ENCODE measurements at regions not wholly inside any gene's neighbourhood (a gene's known extent, or its start where the extent isn't known, plus 50 kb on each side); places are given as distances from the start of the nearest gene placed in this dataset.

GRCh38 chr6:137750297-137750696 lies 116.8 kb upstream of the TNFAIP3 start:
- Mint-ChIP-seq H3K9me3 (no peaks in the 10 kb centered on the region), H3K4me3 (no peak overlapping the region), H3K4me1 (peaks cover 0 to 13% (median 7%) of the 10 kb centered on the region in 4 donors), H3K27ac (no peak overlapping the region), H3K27me3 (peaks cover 6% of the 10 kb centered on the region), H3K36me3 (no peaks in the 10 kb centered on the region)
- DNase-seq, result no peak
- no peaks in the 10 kb centered on the region for H3K27me3 ChIP-seq (ENCODE audit: control insufficient read depth, insufficient read depth, low read length)
- H3K9me3 ChIP-seq (ENCODE audit: control insufficient read depth in 2 of 2, low read length in 2 of 2), result no peaks in the 10 kb centered on the region
- no peaks in the 10 kb centered on the region for H3K36me3 ChIP-seq (ENCODE audit: control insufficient read depth, insufficient read depth, low read length)
- H3K4me3 ChIP-seq (ENCODE audit: low read depth, low read length), result no peak overlapping the region
- peaks cover 7% of the 10 kb centered on the region for H3K4me1 ChIP-seq (ENCODE audit: control insufficient read depth, insufficient read depth, low read length, poor library complexity, severe bottlenecking)
- no peak for ATAC-seq (ENCODE audit: low read depth in 2 of 2)
- H3K27ac ChIP-seq (ENCODE audit: insufficient read depth, low read length, poor library complexity, severe bottlenecking), result no peak overlapping the region

- Mint-ChIP-seq H3K4me1 (peaks cover 0 to 13% (median 10%) of the 10 kb centered on the region in 4 donors), H3K27me3 (peaks cover 10% of the 10 kb centered on the region), H3K36me3 (no peaks in the 10 kb centered on the region), H3K4me3 (no peak overlapping the region), H3K27ac (no peak overlapping the region), H3K9me3 (no peaks in the 10 kb centered on the region)
- Histone ChIP-seq H3K27ac (ENCODE audit: insufficient read depth, low read length, poor library complexity, severe bottlenecking) (no peak overlapping the region), H3K4me1 (ENCODE audit: control insufficient read depth, insufficient read depth, low read length, poor library complexity, severe bottlenecking) (peaks cover 7% of the 10 kb centered on the region), H3K4me3 (ENCODE audit: low read depth, low read length) (no peak overlapping the region), H3K27me3 (ENCODE audit: control insufficient read depth, insufficient read depth, low read length) (no peaks in the 10 kb centered on the region), H3K9me3 (ENCODE audit: control insufficient read depth in 2 of 2, low read length in 2 of 2) (no peaks in the 10 kb centered on the region), H3K36me3 (ENCODE audit: control insufficient read depth, insufficient read depth, low read length) (no peaks in the 10 kb centered on the region)
- no peak for DNase-seq
- ATAC-seq (ENCODE audit: low read depth in 2 of 2), result no peak
Measured at GRCh38 chr6:137751768-137752560, 115.1 kb upstream of the TNFAIP3 start.

GRCh38 chr6:137754366-137754765 lies 112.7 kb upstream of the TNFAIP3 start:
- Histone ChIP-seq H3K9me3 (ENCODE audit: control insufficient read depth in 2 of 2, low read length in 2 of 2) (no peaks in the 10 kb centered on the region), H3K27me3 (ENCODE audit: control insufficient read depth, insufficient read depth, low read length) (no peaks in the 10 kb centered on the region), H3K27ac (ENCODE audit: insufficient read depth, low read length, poor library complexity, severe bottlenecking) (no peak overlapping the region), H3K36me3 (ENCODE audit: control insufficient read depth, insufficient read depth, low read length) (no peaks in the 10 kb centered on the region), H3K4me3 (ENCODE audit: low read depth, low read length) (no peak overlapping the region), H3K4me1 (ENCODE audit: control insufficient read depth, insufficient read depth, low read length, poor library complexity, severe bottlenecking) (peaks cover 7% of the 10 kb centered on the region)
- no peaks in the 10 kb centered on the region for H3K9me3 Mint-ChIP-seq
- no peak overlapping the region for H3K27ac Mint-ChIP-seq
- H3K4me1 Mint-ChIP-seq, result peaks cover 0 to 17% (median 10%) of the 10 kb centered on the region in 4 donors
- ATAC-seq (ENCODE audit: low read depth in 2 of 2) (no peak), DNase-seq (no peak)
- H3K4me3 Mint-ChIP-seq, result no peak overlapping the region
- H3K36me3 Mint-ChIP-seq, result no peaks in the 10 kb centered on the region
- peaks cover 10% of the 10 kb centered on the region for H3K27me3 Mint-ChIP-seq

GRCh38 chr6:137754866-137755265 lies 112.2 kb upstream of the TNFAIP3 start:
- no peaks in the 10 kb centered on the region for H3K9me3 Mint-ChIP-seq
- no peak overlapping the region for H3K4me3 Mint-ChIP-seq

GRCh38 chr6:137755284-137755683 lies 111.8 kb upstream of the TNFAIP3 start:
- Mint-ChIP-seq H3K4me1 (peaks cover 0 to 17% (median 10%) of the 10 kb centered on the region in 4 donors), H3K27ac (no peak overlapping the region), H3K27me3 (peaks cover 10% of the 10 kb centered on the region), H3K4me3 (no peak overlapping the region), H3K9me3 (no peaks in the 10 kb centered on the region), H3K36me3 (no peaks in the 10 kb centered on the region)
- Histone ChIP-seq H3K4me3 (ENCODE audit: low read depth, low read length) (no peak overlapping the region), H3K36me3 (ENCODE audit: control insufficient read depth, insufficient read depth, low read length) (no peaks in the 10 kb centered on the region), H3K4me1 (ENCODE audit: control insufficient read depth, insufficient read depth, low read length, poor library complexity, severe bottlenecking) (peaks cover 7% of the 10 kb centered on the region), H3K9me3 (ENCODE audit: control insufficient read depth in 2 of 2, low read length in 2 of 2) (no peaks in the 10 kb centered on the region), H3K27ac (ENCODE audit: insufficient read depth, low read length, poor library complexity, severe bottlenecking) (no peak overlapping the region), H3K27me3 (ENCODE audit: control insufficient read depth, insufficient read depth, low read length) (no peaks in the 10 kb centered on the region)
- no peak for DNase-seq
- ATAC-seq (ENCODE audit: low read depth in 2 of 2), result no peak

More at GRCh38 chr6:137754866-137755265, 112.2 kb upstream of the TNFAIP3 start:
- no peaks in the 10 kb centered on the region for H3K36me3 ChIP-seq (ENCODE audit: control insufficient read depth, insufficient read depth, low read length)
- H3K27me3 ChIP-seq (ENCODE audit: control insufficient read depth, insufficient read depth, low read length), result no peaks in the 10 kb centered on the region
- DNase-seq (no peak), ATAC-seq (ENCODE audit: low read depth in 2 of 2) (no peak)
- H3K9me3 ChIP-seq (ENCODE audit: control insufficient read depth in 2 of 2, low read length in 2 of 2), result no peaks in the 10 kb centered on the region
- no peak overlapping the region for H3K4me3 ChIP-seq (ENCODE audit: low read depth, low read length)
- no peak overlapping the region for H3K27ac ChIP-seq (ENCODE audit: insufficient read depth, low read length, poor library complexity, severe bottlenecking)
- no peaks in the 10 kb centered on the region for H3K36me3 Mint-ChIP-seq
- peaks cover 10% of the 10 kb centered on the region for H3K27me3 Mint-ChIP-seq
- H3K27ac Mint-ChIP-seq, result no peak overlapping the region
- peaks cover 7% of the 10 kb centered on the region for H3K4me1 ChIP-seq (ENCODE audit: control insufficient read depth, insufficient read depth, low read length, poor library complexity, severe bottlenecking)
- H3K4me1 Mint-ChIP-seq, result peaks cover 0 to 17% (median 10%) of the 10 kb centered on the region in 4 donors

GRCh38 chr6:137756788-137757187 lies 110.3 kb upstream of the TNFAIP3 start:
- H3K4me3 ChIP-seq (ENCODE audit: low read depth, low read length), result no peak overlapping the region
- peaks cover 2 to 18% (median 16%) of the 10 kb centered on the region in 4 donors for H3K4me1 Mint-ChIP-seq
- DNase-seq, result no peak
- no peaks in the 10 kb centered on the region for H3K36me3 Mint-ChIP-seq
- H3K27me3 Mint-ChIP-seq, result peaks cover 10% of the 10 kb centered on the region
- H3K27ac ChIP-seq (ENCODE audit: insufficient read depth, low read length, poor library complexity, severe bottlenecking), result no peak overlapping the region
- no peaks in the 10 kb centered on the region for H3K9me3 Mint-ChIP-seq
- H3K9me3 ChIP-seq (ENCODE audit: control insufficient read depth in 2 of 2, low read length in 2 of 2), result no peaks in the 10 kb centered on the region
- H3K4me1 ChIP-seq (ENCODE audit: control insufficient read depth, insufficient read depth, low read length, poor library complexity, severe bottlenecking), result peaks cover 7% of the 10 kb centered on the region
- no peak overlapping the region for H3K27ac Mint-ChIP-seq
- no peak overlapping the region for H3K4me3 Mint-ChIP-seq
- H3K27me3 ChIP-seq (ENCODE audit: control insufficient read depth, insufficient read depth, low read length), result no peaks in the 10 kb centered on the region
- no peaks in the 10 kb centered on the region for H3K36me3 ChIP-seq (ENCODE audit: control insufficient read depth, insufficient read depth, low read length)
- ATAC-seq (ENCODE audit: low read depth in 2 of 2), result no peak

GRCh38 chr6:137758661-137759060 lies 108.4 kb upstream of the TNFAIP3 start:
- ATAC-seq (ENCODE audit: low read depth in 2 of 2) (no peak), DNase-seq (no peak)
- Histone ChIP-seq H3K36me3 (ENCODE audit: control insufficient read depth, insufficient read depth, low read length) (no peaks in the 10 kb centered on the region), H3K27me3 (ENCODE audit: control insufficient read depth, insufficient read depth, low read length) (no peaks in the 10 kb centered on the region), H3K9me3 (ENCODE audit: control insufficient read depth in 2 of 2, low read length in 2 of 2) (no peaks in the 10 kb centered on the region), H3K27ac (ENCODE audit: insufficient read depth, low read length, poor library complexity, severe bottlenecking) (no peak overlapping the region), H3K4me1 (ENCODE audit: control insufficient read depth, insufficient read depth, low read length, poor library complexity, severe bottlenecking) (peaks cover 7% of the 10 kb centered on the region), H3K4me3 (ENCODE audit: low read depth, low read length) (no peak overlapping the region)
- Mint-ChIP-seq H3K4me1 (peaks cover 10 to 24% (median 16%) of the 10 kb centered on the region in 4 donors), H3K27me3 (peaks cover 4% of the 10 kb centered on the region), H3K27ac (no peak overlapping the region), H3K9me3 (peaks cover 0 to 2% (median 0%) of the 10 kb centered on the region in 7 donors), H3K4me3 (no peak overlapping the region), H3K36me3 (no peaks in the 10 kb centered on the region)

GRCh38 chr6:137759624-137760023 lies 107.4 kb upstream of the TNFAIP3 start:
- Histone ChIP-seq H3K27ac (ENCODE audit: insufficient read depth, low read length, poor library complexity, severe bottlenecking) (no peak overlapping the region), H3K4me3 (ENCODE audit: low read depth, low read length) (no peak overlapping the region), H3K9me3 (ENCODE audit: control insufficient read depth in 2 of 2, low read length in 2 of 2) (no peaks in the 10 kb centered on the region), H3K36me3 (ENCODE audit: control insufficient read depth, insufficient read depth, low read length) (no peaks in the 10 kb centered on the region), H3K27me3 (ENCODE audit: control insufficient read depth, insufficient read depth, low read length) (no peaks in the 10 kb centered on the region), H3K4me1 (ENCODE audit: control insufficient read depth, insufficient read depth, low read length, poor library complexity, severe bottlenecking) (peaks cover 5% of the 10 kb centered on the region)
- ATAC-seq (ENCODE audit: low read depth in 2 of 2) (no peak), DNase-seq (no peak)
- H3K4me1 Mint-ChIP-seq, result peaks cover 10 to 24% (median 13%) of the 10 kb centered on the region in 4 donors
- H3K9me3 Mint-ChIP-seq, result peaks cover 0 to 2% (median 0%) of the 10 kb centered on the region in 7 donors
- H3K27me3 Mint-ChIP-seq, result peaks cover 4% of the 10 kb centered on the region
- H3K27ac Mint-ChIP-seq, result peak overlapping the region in 1 of 3 donors; percentile 42
- H3K36me3 Mint-ChIP-seq, result no peaks in the 10 kb centered on the region
- H3K4me3 Mint-ChIP-seq, result no peak overlapping the region
